Esophagus muscularis mucosa (tissue), 3 donors: ENCODE measurements at regions not wholly inside any gene's neighbourhood (a gene's known extent, or its start where the extent isn't known, plus 50 kb on each side); places are given as distances from the start of the nearest gene placed in this dataset.

Experiments used
- CTCF ChIP-seq, 3 experiments: fragments of 200-600 bp in 2 of 3; fragments of 450-650 bp in 1 of 3; sonication (generic) in 2 of 3; IDR thresholded peaks; one replicate each; pipeline ENCODE4 v1.5.1; 2017 to 2019; ENCODE audit warnings: antibody characterized with exemption in 3 of 3, mild to moderate bottlenecking in 2 of 3, moderate library complexity in 1 of 3
- POLR2A ChIP-seq: fragments of 450-650 bp; IDR thresholded peaks from one replicate; pipeline ENCODE4 v1.6.1; 2017; ENCODE audit warnings: antibody characterized with exemption, moderate library complexity, mild to moderate bottlenecking, low read depth
- POLR2AphosphoS5 ChIP-seq, 2 donors: sonication (generic); formaldehyde crosslinking; IDR thresholded peaks; one replicate each; pipeline ENCODE4 v1.6.1; 2017; ENCODE audit warnings: antibody characterized with exemption in 2 of 2

- no peak for TF ChIP-seq CTCF (IDR thresholded peaks at IDR 0.05)
- TF ChIP-seq POLR2AphosphoS5 (IDR thresholded peaks at IDR 0.05), result no peak
- TF ChIP-seq POLR2A, result no peak
Observed at GRCh38 chr4:1458581-1458980, 52.3 kb upstream of the NKX1-1 start.
